ENCODE measurements at regions not wholly inside any gene's neighbourhood (a gene's known extent, or its start where the extent isn't known, plus 50 kb on each side); places are given as distances from the start of the nearest gene placed in this dataset.

GRCh38 chr12:114500775-114501473 lies 95.0 kb upstream of the TBX5 start:
- H3K9ac ChIP-seq (ENCODE audit: low read depth, low read length) = no peak overlapping the region
- H3K36me3 ChIP-seq (ENCODE audit: insufficient read depth, low read length) = no peaks in the 10 kb centered on the region
- TF ChIP-seq EZH2 (IDR thresholded peaks at IDR 0.05; ENCODE audit: borderline replicate concordance, low read depth, low read length, severe bottlenecking) (no peak), CTCF (IDR thresholded peaks at IDR 0.05; ENCODE audit: borderline replicate concordance, extremely low read depth, low read length, poor library complexity, severe bottlenecking) (no peak)
- no peaks in the 10 kb centered on the region for H3K79me2 ChIP-seq (ENCODE audit: insufficient read depth, low read length)
- no peaks in the 10 kb centered on the region for H3K9me3 ChIP-seq (ENCODE audit: insufficient read depth, low read length, severe bottlenecking)
- no peak overlapping the region for H3K4me3 ChIP-seq (ENCODE audit: low read depth in 1 of 2, low read length in 2 of 2)
- no peak for ATAC-seq (ENCODE audit: insufficient read depth, low read depth)
- no peak overlapping the region for H3K4me2 ChIP-seq (ENCODE audit: insufficient read depth, low read length)
- H3K27me3 ChIP-seq (ENCODE audit: insufficient read depth, low read length, poor library complexity) = peaks cover 11% of the 10 kb centered on the region
- no peak overlapping the region for H2AFZ ChIP-seq (ENCODE audit: low read depth, low read length)
- no peaks in the 10 kb centered on the region for H3K4me1 ChIP-seq (ENCODE audit: insufficient read depth, low read length)
- no peak overlapping the region for H3K27ac ChIP-seq (ENCODE audit: low read length)
- no peaks in the 10 kb centered on the region for H4K20me1 ChIP-seq (ENCODE audit: insufficient read depth, low read length)
- no peak for DNase-seq

GRCh38 chr12:114500131-114500530 lies 94.2 kb upstream of the TBX5 start:
- no peaks in the 10 kb centered on the region for H3K9me3 ChIP-seq (ENCODE audit: insufficient read depth, low read length, severe bottlenecking)
- H3K9ac ChIP-seq (ENCODE audit: low read depth, low read length) = no peak overlapping the region
- H3K4me3 ChIP-seq (ENCODE audit: low read depth in 1 of 2, low read length in 2 of 2) = no peak overlapping the region
- H3K4me2 ChIP-seq (ENCODE audit: insufficient read depth, low read length) = no peak overlapping the region
- H2AFZ ChIP-seq (ENCODE audit: low read depth, low read length) = no peak overlapping the region
- peaks cover 11% of the 10 kb centered on the region for H3K27me3 ChIP-seq (ENCODE audit: insufficient read depth, low read length, poor library complexity)
- no peaks in the 10 kb centered on the region for H3K4me1 ChIP-seq (ENCODE audit: insufficient read depth, low read length)
- no peak for ATAC-seq (ENCODE audit: insufficient read depth, low read depth)
- no peak overlapping the region for H3K27ac ChIP-seq (ENCODE audit: low read length)
- TF ChIP-seq CTCF (IDR thresholded peaks at IDR 0.05; ENCODE audit: borderline replicate concordance, extremely low read depth, low read length, poor library complexity, severe bottlenecking) (no peak), EZH2 (IDR thresholded peaks at IDR 0.05; ENCODE audit: borderline replicate concordance, low read depth, low read length, severe bottlenecking) (no peak)
- no peaks in the 10 kb centered on the region for H4K20me1 ChIP-seq (ENCODE audit: insufficient read depth, low read length)
- H3K36me3 ChIP-seq (ENCODE audit: insufficient read depth, low read length) = no peaks in the 10 kb centered on the region
- no peaks in the 10 kb centered on the region for H3K79me2 ChIP-seq (ENCODE audit: insufficient read depth, low read length)
- no peak for DNase-seq

DNA sequence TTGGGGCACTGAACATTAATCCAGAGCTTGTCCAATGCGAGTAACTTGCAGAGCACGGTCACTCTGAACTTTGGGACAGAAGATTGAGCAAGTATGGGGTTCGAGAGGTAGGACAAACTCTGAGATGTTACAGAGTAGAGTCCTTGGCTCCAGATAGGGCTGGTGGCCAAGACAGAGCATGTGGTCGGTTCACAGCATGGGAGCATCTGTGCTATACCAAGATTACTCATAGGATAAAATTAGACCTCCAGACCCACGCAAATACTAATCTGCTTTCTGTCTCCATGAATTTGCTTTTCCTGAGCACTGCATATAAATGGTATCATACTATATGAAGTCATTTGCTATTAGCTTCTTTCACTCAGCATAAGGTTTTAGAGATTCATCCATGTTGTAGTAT lies 93.4 kb upstream of the TBX5 start:
- Histone ChIP-seq H4K20me1 (ENCODE audit: insufficient read depth, low read length) (no peaks in the 10 kb centered on the region), H3K9ac (ENCODE audit: low read depth, low read length) (no peak overlapping the region), H3K4me1 (ENCODE audit: insufficient read depth, low read length) (no peaks in the 10 kb centered on the region), H3K9me3 (ENCODE audit: insufficient read depth, low read length, severe bottlenecking) (no peaks in the 10 kb centered on the region), H3K36me3 (ENCODE audit: insufficient read depth, low read length) (no peaks in the 10 kb centered on the region), H3K4me3 (ENCODE audit: low read depth in 1 of 2, low read length in 2 of 2) (no peak overlapping the region), H3K27ac (ENCODE audit: low read length) (no peak overlapping the region), H2AFZ (ENCODE audit: low read depth, low read length) (no peak overlapping the region), H3K27me3 (ENCODE audit: insufficient read depth, low read length, poor library complexity) (peaks cover 15% of the 10 kb centered on the region), H3K79me2 (ENCODE audit: insufficient read depth, low read length) (no peaks in the 10 kb centered on the region), H3K4me2 (ENCODE audit: insufficient read depth, low read length) (no peak overlapping the region)
- ATAC-seq (ENCODE audit: insufficient read depth, low read depth) (no peak), DNase-seq (no peak)
- TF ChIP-seq CTCF (IDR thresholded peaks at IDR 0.05; ENCODE audit: borderline replicate concordance, extremely low read depth, low read length, poor library complexity, severe bottlenecking) (no peak), EZH2 (IDR thresholded peaks at IDR 0.05; ENCODE audit: borderline replicate concordance, low read depth, low read length, severe bottlenecking) (no peak)

Data from DND-41 (cell line).